ENCODE measurements at regions not wholly inside any gene's neighbourhood (a gene's known extent, or its start where the extent isn't known, plus 50 kb on each side); places are given as distances from the start of the nearest gene placed in this dataset.
A peak's percentile ranks its signal among the peaks of the same experiment; 100 is the strongest.

GRCh38 chr7:148950806-148951205 lies 66.7 kb upstream of the EZH2 start:
- no peak for DNase-seq

- no peak for DNase-seq
These were observed 61.1 kb upstream of the EZH2 start for GRCh38 chr7:148944935-148945934.

GRCh38 chr7:148941598-148942275 lies 57.6 kb upstream of the EZH2 start:
- peak; percentile 63 for DNase-seq

- DNase-seq, result peak; percentile 89
These were observed 56.9 kb upstream of the EZH2 start for GRCh38 chr7:148940702-148941597.

- no peak for DNase-seq
These were observed 55.2 kb upstream of the EZH2 start for GRCh38 chr7:148939128-148939755.

- DNase-seq, result no peak
These were observed 51.4 kb upstream of the EZH2 start for GRCh38 chr7:148935451-148935850.
